T-helper 2 cell treated with Interferon-gamma antibody and Interleukin-4, amounts not matched to agents 5 μg/mL and 100 μg/mL, for 36 hours (primary cell): ENCODE measurements at regions not wholly inside any gene's neighbourhood (a gene's known extent, or its start where the extent isn't known, plus 50 kb on each side); places are given as distances from the start of the nearest gene placed in this dataset.
A peak's percentile ranks its signal among the peaks of the same experiment; 100 is the strongest.

ENCODE experiments used
- DNase-seq: peaks from one replicate; pipeline ENCODE4 v3.0.0; 2021; ENCODE audit warnings: low spot score
- H3K27ac Mint-ChIP-seq: one replicate; pipeline ENCODE4 v1.8.0; 2021; ENCODE audit warnings: mild to moderate bottlenecking, mixed read lengths
- H3K27me3 Mint-ChIP-seq: one replicate; pipeline ENCODE4 v1.8.0; 2021; ENCODE audit warnings: low read depth, mixed read lengths
- H3K36me3 Mint-ChIP-seq: one replicate; pipeline ENCODE4 v1.8.0; 2021; ENCODE audit warnings: low read depth, mixed read lengths
- H3K4me1 Mint-ChIP-seq: one replicate; pipeline ENCODE4 v1.8.0; 2021; ENCODE audit warnings: low read depth, mixed read lengths
- H3K4me3 Mint-ChIP-seq: one replicate; pipeline ENCODE4 v1.8.0; 2022; ENCODE audit warnings: mild to moderate bottlenecking, moderate library complexity, mixed read lengths
- H3K9me3 Mint-ChIP-seq: one replicate; pipeline ENCODE4 v1.8.0; 2021; ENCODE audit warnings: mixed read lengths

DNA sequence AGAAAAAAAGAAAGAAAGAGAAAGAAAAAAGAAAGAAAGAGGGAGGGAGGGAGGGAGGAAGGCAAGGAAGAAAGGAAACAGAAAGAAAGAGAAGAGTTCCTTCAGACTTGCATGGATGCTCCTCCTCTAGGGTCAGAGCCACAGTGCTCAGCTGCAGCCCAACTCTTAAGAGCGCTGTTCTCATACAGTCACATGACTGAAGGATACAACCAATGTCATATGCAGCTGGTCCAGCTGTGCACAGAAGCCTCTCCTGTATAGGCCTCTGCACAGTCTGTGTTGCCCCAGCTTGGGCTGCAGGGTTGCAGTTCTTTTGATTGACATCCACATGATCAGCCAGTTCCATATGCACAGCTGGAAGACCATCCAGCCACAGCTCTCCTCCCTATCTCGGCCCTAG is 86.8 kb upstream of the CTNNB1 start:
- Mint-ChIP-seq H3K36me3 (no peaks in the 10 kb centered on the region), H3K4me3 (no peak overlapping the region), H3K4me1 (peaks cover 12% of the 10 kb centered on the region), H3K9me3 (no peaks in the 10 kb centered on the region), H3K27me3 (peaks cover 10% of the 10 kb centered on the region), H3K27ac (no peak overlapping the region)
- no peak for DNase-seq

DNA sequence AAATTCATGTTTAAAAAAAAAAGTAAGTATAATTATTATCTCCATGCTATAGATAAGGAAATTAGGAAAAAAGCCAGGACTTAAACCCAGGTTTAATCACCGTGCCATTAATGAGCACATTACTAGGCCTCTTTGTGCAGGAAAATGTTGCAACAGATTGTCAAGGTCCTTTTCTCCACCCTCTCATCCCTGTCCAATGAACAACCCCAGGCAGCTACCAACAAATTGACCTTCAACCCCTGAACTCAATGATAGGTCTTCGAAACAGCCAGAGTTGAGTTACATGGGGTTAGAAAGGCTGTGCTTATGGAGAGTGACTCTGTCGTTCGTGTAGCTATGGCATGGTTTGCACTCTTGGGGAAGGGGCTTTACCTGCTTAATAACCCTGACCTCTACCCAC is 84.2 kb upstream of the CTNNB1 start:
- no peak overlapping the region for H3K27ac Mint-ChIP-seq

DNA sequence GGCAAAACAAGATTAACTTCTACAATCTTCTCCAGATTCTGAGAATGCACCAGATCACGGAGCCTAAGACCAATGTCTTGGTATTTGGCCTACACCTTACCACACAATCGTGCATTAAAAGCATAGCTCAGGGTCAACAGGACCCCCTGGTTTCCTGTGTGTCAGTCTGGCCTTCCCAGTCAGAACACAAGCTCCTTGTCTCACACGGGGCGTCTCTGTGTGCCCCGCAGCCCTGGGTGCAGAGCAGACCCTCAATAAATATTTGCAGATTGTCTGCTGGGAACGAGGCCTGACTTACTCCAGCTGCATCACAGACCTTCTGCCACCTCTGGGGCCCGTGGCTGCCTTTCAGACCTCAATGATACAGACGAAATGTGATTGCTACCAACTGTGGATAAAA is 82.5 kb upstream of the CTNNB1 start:
- Mint-ChIP-seq H3K4me1 (peaks cover 30% of the 10 kb centered on the region), H3K4me3 (peak overlapping the region; percentile 63), H3K9me3 (no peaks in the 10 kb centered on the region), H3K27me3 (no peaks in the 10 kb centered on the region), H3K36me3 (no peaks in the 10 kb centered on the region), H3K27ac (peak overlapping the region; percentile 72)
- DNase-seq: no peak

More for the DNA sequence above, 84.2 kb upstream of the CTNNB1 start:
- H3K27me3 Mint-ChIP-seq: no peaks in the 10 kb centered on the region
- H3K36me3 Mint-ChIP-seq: no peaks in the 10 kb centered on the region
- H3K4me3 Mint-ChIP-seq: no peak overlapping the region
- no peak for DNase-seq
- peaks cover 30% of the 10 kb centered on the region for H3K4me1 Mint-ChIP-seq
- no peaks in the 10 kb centered on the region for H3K9me3 Mint-ChIP-seq

DNA sequence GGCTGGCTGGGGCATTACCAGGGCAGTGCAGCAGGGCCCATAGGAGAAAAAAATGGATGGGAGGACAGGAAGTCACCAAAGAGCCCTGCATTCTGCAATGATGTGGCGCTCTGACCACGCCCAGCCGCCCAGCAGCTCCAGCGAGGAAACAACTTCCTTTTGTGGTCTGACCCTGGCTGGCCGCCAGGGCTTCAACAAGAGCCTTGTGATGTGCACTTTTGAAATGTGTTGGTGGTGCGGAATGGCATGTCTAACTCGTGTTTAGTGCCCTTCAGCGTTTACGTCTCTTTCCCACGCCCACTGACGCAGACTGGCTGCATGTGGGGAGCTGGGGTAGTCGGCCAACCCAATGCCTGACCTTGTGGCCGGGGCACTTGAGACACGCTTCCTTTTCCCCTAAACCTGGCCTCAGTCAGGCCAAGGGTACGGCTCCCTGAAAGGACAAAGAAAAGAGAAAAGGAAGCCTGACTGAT is 81.9 kb upstream of the CTNNB1 start:
- DNase-seq: peak; percentile 84
- Mint-ChIP-seq H3K9me3 (no peaks in the 10 kb centered on the region), H3K27ac (peak overlapping the region; percentile 72), H3K4me3 (peak overlapping the region; percentile 63), H3K4me1 (peaks cover 30% of the 10 kb centered on the region), H3K36me3 (no peaks in the 10 kb centered on the region), H3K27me3 (no peaks in the 10 kb centered on the region)

GRCh38 chr3:41118461-41119390 is 80.6 kb upstream of the CTNNB1 start:
- Mint-ChIP-seq H3K9me3 (no peaks in the 10 kb centered on the region), H3K27me3 (no peaks in the 10 kb centered on the region), H3K27ac (no peak overlapping the region), H3K36me3 (no peaks in the 10 kb centered on the region), H3K4me3 (no peak overlapping the region), H3K4me1 (peaks cover 30% of the 10 kb centered on the region)
- no peak for DNase-seq

DNA sequence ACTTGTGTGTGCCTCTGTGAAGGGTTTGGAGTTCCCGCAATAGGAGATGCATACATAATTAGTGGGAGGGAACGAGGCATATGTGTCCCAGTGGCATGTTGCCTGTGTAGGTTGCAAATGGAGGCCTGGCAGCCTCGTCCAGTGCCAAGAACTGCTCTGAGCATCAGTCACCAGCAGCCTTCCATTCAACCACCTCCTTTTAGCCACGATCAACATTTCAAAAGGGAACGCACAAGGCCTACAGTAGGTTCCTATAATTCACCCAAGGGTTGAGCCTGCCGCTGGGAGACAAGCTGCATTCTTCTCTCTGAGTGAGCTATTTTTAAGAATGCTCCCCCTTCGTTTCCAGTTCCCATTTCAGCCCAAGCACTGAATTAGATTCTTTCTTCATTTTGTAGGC is 78.8 kb upstream of the CTNNB1 start:
- Mint-ChIP-seq H3K9me3 (peaks cover 5% of the 10 kb centered on the region), H3K27ac (no peak overlapping the region), H3K36me3 (no peaks in the 10 kb centered on the region), H3K27me3 (no peaks in the 10 kb centered on the region), H3K4me3 (no peak overlapping the region), H3K4me1 (peaks cover 30% of the 10 kb centered on the region)
- DNase-seq: no peak

DNA sequence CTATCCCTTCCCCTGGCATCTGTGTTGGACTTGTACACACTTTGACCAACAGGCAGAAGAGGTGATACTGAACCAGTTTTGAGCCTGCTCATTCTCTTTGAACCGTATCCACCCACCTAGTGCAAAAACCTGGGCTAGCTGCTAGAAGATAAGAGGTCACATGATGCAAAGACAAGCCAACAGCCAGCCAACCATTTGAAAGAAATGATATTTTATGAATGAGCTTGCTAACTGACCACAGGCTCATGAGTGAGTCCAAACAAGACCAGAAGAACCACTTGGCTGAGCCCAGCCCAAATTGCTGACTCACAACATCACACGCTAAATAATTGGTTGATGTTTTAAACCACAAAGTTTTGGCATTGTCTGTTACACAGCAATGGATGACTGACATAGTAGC is 74.0 kb upstream of the CTNNB1 start:
- no peak overlapping the region for H3K27ac Mint-ChIP-seq
- H3K36me3 Mint-ChIP-seq: no peaks in the 10 kb centered on the region
- no peak for DNase-seq
- H3K27me3 Mint-ChIP-seq: no peaks in the 10 kb centered on the region
- H3K4me3 Mint-ChIP-seq: no peak overlapping the region
- no peaks in the 10 kb centered on the region for H3K4me1 Mint-ChIP-seq
- peaks cover 30% of the 10 kb centered on the region for H3K9me3 Mint-ChIP-seq

DNA sequence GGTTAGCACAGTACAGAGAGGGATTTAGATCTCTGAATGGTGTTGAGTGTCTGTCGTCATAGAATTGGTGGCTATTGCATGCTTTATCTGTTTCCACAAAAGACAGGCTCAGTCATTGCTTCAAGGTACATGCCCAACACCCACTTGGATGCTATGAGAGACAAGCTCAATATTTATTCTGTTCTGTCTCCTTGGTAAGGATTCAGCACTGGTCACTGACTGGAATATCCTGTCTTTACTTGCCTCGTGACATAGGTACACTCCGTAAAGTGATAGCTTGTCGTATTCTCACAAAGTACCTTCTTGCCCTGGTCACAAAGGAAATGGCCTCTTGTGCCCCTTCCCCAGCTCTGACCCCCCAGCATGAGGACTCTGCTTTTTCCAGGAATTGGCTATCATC is 72.8 kb upstream of the CTNNB1 start:
- H3K9me3 Mint-ChIP-seq: peaks cover 39% of the 10 kb centered on the region
- no peaks in the 10 kb centered on the region for H3K4me1 Mint-ChIP-seq
- no peaks in the 10 kb centered on the region for H3K27me3 Mint-ChIP-seq
- DNase-seq: no peak
- H3K36me3 Mint-ChIP-seq: no peaks in the 10 kb centered on the region
- no peak overlapping the region for H3K27ac Mint-ChIP-seq
- no peak overlapping the region for H3K4me3 Mint-ChIP-seq

DNA sequence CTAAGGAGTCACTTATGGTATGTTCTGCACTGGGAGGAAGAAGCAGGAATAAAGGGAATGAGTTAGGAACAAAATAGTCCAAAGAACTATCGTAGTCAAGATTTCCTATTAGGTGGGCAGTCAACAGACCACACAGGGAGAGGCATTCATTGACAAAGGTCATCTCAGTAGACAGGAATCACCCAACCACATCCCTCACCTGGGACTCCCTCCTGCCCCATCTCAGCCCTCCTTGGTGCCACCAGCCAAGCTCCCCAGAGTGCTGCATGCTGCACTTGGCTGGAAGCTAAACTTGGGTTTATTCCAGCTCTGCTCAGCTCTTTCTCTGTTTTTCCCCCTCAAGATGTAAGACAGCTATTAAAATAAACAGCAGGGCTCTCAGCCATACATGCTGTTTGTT is 72.3 kb upstream of the CTNNB1 start:
- Mint-ChIP-seq H3K9me3 (peaks cover 41% of the 10 kb centered on the region), H3K27ac (no peak overlapping the region), H3K36me3 (no peaks in the 10 kb centered on the region), H3K27me3 (no peaks in the 10 kb centered on the region), H3K4me3 (no peak overlapping the region), H3K4me1 (no peaks in the 10 kb centered on the region)
- DNase-seq: no peak

- Mint-ChIP-seq H3K36me3 (no peaks in the 10 kb centered on the region), H3K4me3 (no peak overlapping the region), H3K27ac (no peak overlapping the region), H3K9me3 (peaks cover 41% of the 10 kb centered on the region), H3K27me3 (no peaks in the 10 kb centered on the region), H3K4me1 (no peaks in the 10 kb centered on the region)
- DNase-seq: no peak
These were observed 71.9 kb upstream of the CTNNB1 start for GRCh38 chr3:41127414-41127813.

DNA sequence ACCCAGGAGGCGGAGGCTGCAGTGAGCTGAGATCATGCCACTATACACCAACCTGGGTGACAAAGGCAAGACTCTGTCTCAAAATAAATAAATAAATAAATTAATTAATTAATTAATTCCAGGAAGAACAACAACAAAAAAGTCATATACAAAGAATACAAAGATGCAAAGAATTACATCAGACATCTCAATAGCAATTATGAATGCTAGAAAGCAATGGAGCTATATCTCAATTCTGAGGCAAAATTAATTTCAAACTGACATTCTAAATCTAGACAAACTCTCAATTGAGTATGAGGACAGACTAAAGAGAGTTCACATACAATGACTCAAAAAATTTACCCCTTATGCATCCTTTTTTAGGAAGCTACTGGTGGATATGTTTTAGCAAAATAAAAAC is 69.6 kb upstream of the CTNNB1 start:
- DNase-seq: no peak
- Mint-ChIP-seq H3K4me3 (no peak overlapping the region), H3K4me1 (no peaks in the 10 kb centered on the region), H3K27ac (no peak overlapping the region), H3K27me3 (no peaks in the 10 kb centered on the region), H3K9me3 (peaks cover 41% of the 10 kb centered on the region), H3K36me3 (no peaks in the 10 kb centered on the region)

DNA sequence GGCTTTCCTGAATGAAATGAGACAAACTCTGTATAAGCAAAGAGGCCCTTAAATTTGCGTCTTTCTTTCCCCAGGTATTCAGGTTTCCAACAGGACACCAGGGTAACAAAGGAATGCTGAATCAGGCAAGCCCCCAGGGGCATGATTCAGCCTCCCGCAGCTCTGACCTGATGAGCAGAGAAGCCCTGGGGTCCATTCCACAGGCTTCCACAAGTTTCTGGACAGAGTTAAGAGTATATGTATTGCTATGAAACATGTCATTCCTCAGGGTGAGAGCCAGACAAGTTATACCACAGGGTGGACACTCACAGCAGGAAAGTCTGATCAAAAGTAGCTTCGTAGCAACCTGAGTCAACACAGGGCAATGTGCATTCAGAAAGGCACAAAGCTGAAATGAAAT is 68.1 kb upstream of the CTNNB1 start:
- DNase-seq: no peak
- Mint-ChIP-seq H3K36me3 (no peaks in the 10 kb centered on the region), H3K4me1 (no peaks in the 10 kb centered on the region), H3K4me3 (no peak overlapping the region), H3K27me3 (no peaks in the 10 kb centered on the region), H3K27ac (no peak overlapping the region), H3K9me3 (peaks cover 30% of the 10 kb centered on the region)

- Mint-ChIP-seq H3K4me1 (no peaks in the 10 kb centered on the region), H3K9me3 (no peaks in the 10 kb centered on the region), H3K27ac (no peak overlapping the region), H3K36me3 (no peaks in the 10 kb centered on the region), H3K27me3 (no peaks in the 10 kb centered on the region), H3K4me3 (no peak overlapping the region)
- DNase-seq: no peak
These were observed 61.6 kb upstream of the CTNNB1 start for GRCh38 chr3:41137686-41138111.

- Mint-ChIP-seq H3K4me3 (no peak overlapping the region), H3K27ac (no peak overlapping the region), H3K27me3 (no peaks in the 10 kb centered on the region), H3K4me1 (no peaks in the 10 kb centered on the region), H3K9me3 (no peaks in the 10 kb centered on the region), H3K36me3 (no peaks in the 10 kb centered on the region)
- DNase-seq: no peak
These were observed 61.2 kb upstream of the CTNNB1 start for GRCh38 chr3:41138146-41138545.

- H3K27ac Mint-ChIP-seq: no peak overlapping the region
- no peak for DNase-seq
- no peak overlapping the region for H3K4me3 Mint-ChIP-seq
- no peaks in the 10 kb centered on the region for H3K27me3 Mint-ChIP-seq
- H3K4me1 Mint-ChIP-seq: no peaks in the 10 kb centered on the region
- H3K9me3 Mint-ChIP-seq: no peaks in the 10 kb centered on the region
- no peaks in the 10 kb centered on the region for H3K36me3 Mint-ChIP-seq
These were observed 60.7 kb upstream of the CTNNB1 start for GRCh38 chr3:41138601-41139000.
